ENCODE measurements at regions not wholly inside any gene's neighbourhood (a gene's known extent, or its start where the extent isn't known, plus 50 kb on each side); places are given as distances from the start of the nearest gene placed in this dataset.

GRCh38 chr5:39850291-39850690 lies 425.5 kb upstream of the DAB2 start:
- no peak overlapping the region for H3K27ac ChIP-seq (ENCODE audit: low read length)
- H3K4me1 ChIP-seq (ENCODE audit: low read length): no peaks in the 10 kb centered on the region
- no peak overlapping the region for H3K9ac ChIP-seq (ENCODE audit: low read length)
- H3K4me3 ChIP-seq (ENCODE audit: low read length): no peak overlapping the region
- H3K36me3 ChIP-seq (replicated peaks; ENCODE audit: low read depth, low read length): no peaks in the 10 kb centered on the region
- H2AFZ ChIP-seq (ENCODE audit: low read depth, low read length): no peak overlapping the region
- TF ChIP-seq EZH2phosphoT487 (IDR thresholded peaks at IDR 0.05; ENCODE audit: low read depth) (no peak), CTCF (IDR thresholded peaks at IDR 0.05; ENCODE audit: low read depth, low read length) (no peak)
- no peaks in the 10 kb centered on the region for H3K9me3 ChIP-seq (ENCODE audit: insufficient read depth, low read length)
- H4K20me1 ChIP-seq (ENCODE audit: insufficient read depth, low read length): no peaks in the 10 kb centered on the region
- no peak overlapping the region for H3K4me2 ChIP-seq (ENCODE audit: low read length)
- no peaks in the 10 kb centered on the region for H3K27me3 ChIP-seq (ENCODE audit: low read depth, low read length)
- H3K79me2 ChIP-seq (ENCODE audit: low read length): no peaks in the 10 kb centered on the region

GRCh38 chr5:39846144-39846543 lies 421.4 kb upstream of the DAB2 start:
- H3K9ac ChIP-seq (ENCODE audit: low read length): no peak overlapping the region
- H3K27ac ChIP-seq (ENCODE audit: low read length): no peak overlapping the region
- H3K79me2 ChIP-seq (ENCODE audit: low read length): no peaks in the 10 kb centered on the region
- H3K4me1 ChIP-seq (ENCODE audit: low read length): no peaks in the 10 kb centered on the region
- H2AFZ ChIP-seq (ENCODE audit: low read depth, low read length): no peak overlapping the region
- H3K9me3 ChIP-seq (ENCODE audit: insufficient read depth, low read length): no peaks in the 10 kb centered on the region
- no peaks in the 10 kb centered on the region for H3K27me3 ChIP-seq (ENCODE audit: low read depth, low read length)
- H3K36me3 ChIP-seq (replicated peaks; ENCODE audit: low read depth, low read length): no peaks in the 10 kb centered on the region
- H4K20me1 ChIP-seq (ENCODE audit: insufficient read depth, low read length): no peaks in the 10 kb centered on the region
- no peak overlapping the region for H3K4me3 ChIP-seq (ENCODE audit: low read length)
- TF ChIP-seq EZH2phosphoT487 (IDR thresholded peaks at IDR 0.05; ENCODE audit: low read depth) (no peak), CTCF (IDR thresholded peaks at IDR 0.05; ENCODE audit: low read depth, low read length) (no peak)
- no peak overlapping the region for H3K4me2 ChIP-seq (ENCODE audit: low read length)

- no peak overlapping the region for H3K4me3 ChIP-seq (ENCODE audit: low read length)
- no peaks in the 10 kb centered on the region for H3K4me1 ChIP-seq (ENCODE audit: low read length)
- no peaks in the 10 kb centered on the region for H4K20me1 ChIP-seq (ENCODE audit: insufficient read depth, low read length)
- H3K4me2 ChIP-seq (ENCODE audit: low read length): no peak overlapping the region
- H3K9me3 ChIP-seq (ENCODE audit: insufficient read depth, low read length): no peaks in the 10 kb centered on the region
- H3K79me2 ChIP-seq (ENCODE audit: low read length): no peaks in the 10 kb centered on the region
- H3K36me3 ChIP-seq (replicated peaks; ENCODE audit: low read depth, low read length): no peaks in the 10 kb centered on the region
- no peak overlapping the region for H3K27ac ChIP-seq (ENCODE audit: low read length)
- TF ChIP-seq EZH2phosphoT487 (IDR thresholded peaks at IDR 0.05; ENCODE audit: low read depth): no peak
- TF ChIP-seq CTCF (IDR thresholded peaks at IDR 0.05; ENCODE audit: low read depth, low read length): no peak
- no peaks in the 10 kb centered on the region for H3K27me3 ChIP-seq (ENCODE audit: low read depth, low read length)
- no peak overlapping the region for H3K9ac ChIP-seq (ENCODE audit: low read length)
- no peak overlapping the region for H2AFZ ChIP-seq (ENCODE audit: low read depth, low read length)
These were observed 419.0 kb upstream of the DAB2 start for GRCh38 chr5:39843767-39844166.

GRCh38 chr5:39835371-39835770 lies 410.6 kb upstream of the DAB2 start:
- H3K27ac ChIP-seq (ENCODE audit: low read length): no peak overlapping the region
- no peak overlapping the region for H2AFZ ChIP-seq (ENCODE audit: low read depth, low read length)
- H3K79me2 ChIP-seq (ENCODE audit: low read length): no peaks in the 10 kb centered on the region
- no peak overlapping the region for H3K4me2 ChIP-seq (ENCODE audit: low read length)
- H3K9me3 ChIP-seq (ENCODE audit: insufficient read depth, low read length): no peaks in the 10 kb centered on the region
- no peaks in the 10 kb centered on the region for H3K27me3 ChIP-seq (ENCODE audit: low read depth, low read length)
- no peaks in the 10 kb centered on the region for H3K36me3 ChIP-seq (replicated peaks; ENCODE audit: low read depth, low read length)
- no peaks in the 10 kb centered on the region for H3K4me1 ChIP-seq (ENCODE audit: low read length)
- TF ChIP-seq CTCF (IDR thresholded peaks at IDR 0.05; ENCODE audit: low read depth, low read length) (no peak), EZH2phosphoT487 (IDR thresholded peaks at IDR 0.05; ENCODE audit: low read depth) (no peak)
- no peak overlapping the region for H3K4me3 ChIP-seq (ENCODE audit: low read length)
- no peak overlapping the region for H3K9ac ChIP-seq (ENCODE audit: low read length)
- H4K20me1 ChIP-seq (ENCODE audit: insufficient read depth, low read length): no peaks in the 10 kb centered on the region

Measured in OCI-LY3 (cell line).